K562 (cell line): ENCODE measurements at regions not wholly inside any gene's neighbourhood (a gene's known extent, or its start where the extent isn't known, plus 50 kb on each side); places are given as distances from the start of the nearest gene placed in this dataset.

ENCODE experiments used
- ATAC-seq: fragments of 200-7000 bp; cut with Tn5 transposase; 3 replicates; pipeline ENCODE4 v1.9.1; 2020; ENCODE audit warnings: moderate library complexity
- BruUV-seq: library from RNA; stranded (reverse); fragments of 400-500 nt; replicated peaks from 2 replicates; lab custom pipeline; 2021; lab: Mats Ljungman, UMichigan
- CTCF ChIA-PET: fragments of 300-600 bp; formaldehyde crosslinking; extraction: SDS; loops from one replicate; lab custom pipeline; 2021; ENCODE audit warnings: low intra/inter-chr PET ratio; lab: Yijun Ruan, JAX
- POLR2A ChIA-PET: fragments of 300-600, 350-650 bp; sonication (Branson Sonifier 250); formaldehyde crosslinking; extraction: SDS; loops from one replicate; lab custom pipeline; 2021; ENCODE audit warnings: antibody characterized with exemption, inconsistent platforms; lab: Yijun Ruan, JAX
- DNase-seq, 4 experiments: peaks; one replicate each; pipeline versions ENCODE4 v3.0.0 to v3.0.0-alpha.2; 2011 to 2018; ENCODE audit warnings: low spot score in 3 of 4, mixed read lengths in 3 of 4; ENCODE audit errors: extremely low read depth in 1 of 4
- FAIRE-seq: peaks from 2 replicates; lab custom pipeline; 2011; peaks lifted over from hg19 to GRCh38; lab: Jason Lieb, UNC
- H2AFZ ChIP-seq: 2 replicates; pipeline ENCODE4 v1.6.0; 2011; ENCODE audit warnings: low read depth, low read length, control low read depth, inconsistent platforms
- H3K27ac ChIP-seq: fragments of 200-600 bp; 3 replicates; pipeline ENCODE4 v1.8.0; 2011; ENCODE audit warnings: low read depth, mild to moderate bottlenecking, control low read depth, inconsistent platforms, low read length, moderate library complexity, mixed read lengths; ENCODE audit errors: extremely low read depth
- H3K27me3 ChIP-seq, 2 experiments: fragments of 300-600 bp in 1 of 2; 2 replicates in 1 of 2; 3 replicates in 1 of 2; pipeline versions ENCODE4 v1.6.0 to v1.8.0; 2011; ENCODE audit warnings: inconsistent platforms in 2 of 2, low read length in 2 of 2, mild to moderate bottlenecking in 1 of 2, mixed read lengths in 1 of 2, moderate library complexity in 1 of 2; ENCODE audit not compliant: control insufficient read depth in 2 of 2, insufficient read depth in 2 of 2
- H3K36me3 ChIP-seq: fragments of 300-600 bp; 3 replicates; pipeline ENCODE4 v1.8.0; 2011; ENCODE audit warnings: mild to moderate bottlenecking, low read length, inconsistent platforms; ENCODE audit not compliant: control insufficient read depth, insufficient read depth
- H3K4me1 ChIP-seq, 2 experiments: fragments of 200-600 bp in 1 of 2; replicated peaks in 1 of 2; 2 replicates in 1 of 2; 3 replicates in 1 of 2; pipeline versions ENCODE4 v1.5.1 to v1.8.0; 2011; ENCODE audit warnings: inconsistent platforms in 2 of 2, low read length in 2 of 2, mild to moderate bottlenecking in 1 of 2, mixed read lengths in 1 of 2, moderate library complexity in 1 of 2; ENCODE audit not compliant: control insufficient read depth in 2 of 2, insufficient read depth in 2 of 2
- H3K4me2 ChIP-seq: 2 replicates; pipeline ENCODE4 v1.6.1; 2011; ENCODE audit warnings: low read length, control low read depth, inconsistent platforms, mixed read lengths; ENCODE audit not compliant: insufficient read depth
- H3K4me3 ChIP-seq: fragments of 200-600 bp; sonication (generic), shearing (Covaris generic); 2 replicates; pipeline ENCODE4 v1.5.1; 2016; ENCODE audit warnings: control low read depth, inconsistent platforms
- H3K79me2 ChIP-seq: fragments of 200-600 bp; 3 replicates; pipeline ENCODE4 v1.8.0; 2011; ENCODE audit warnings: low read length, inconsistent platforms; ENCODE audit not compliant: control insufficient read depth, insufficient read depth
- H3K9ac ChIP-seq, 2 experiments: 2 replicates each; pipeline versions ENCODE4 v1.6.0 to v1.6.1; 2011; ENCODE audit warnings: low read depth in 2 of 2, low read length in 2 of 2, control low read depth in 1 of 2, inconsistent platforms in 1 of 2, mild to moderate bottlenecking in 1 of 2, mixed read lengths in 1 of 2; ENCODE audit not compliant: insufficient read depth in 1 of 2
- H3K9me1 ChIP-seq: one replicate; pipeline ENCODE4 v1.6.0; 2011; ENCODE audit warnings: inconsistent platforms, mild to moderate bottlenecking, low read length, moderate library complexity; ENCODE audit not compliant: control insufficient read depth, insufficient read depth
- H3K9me3 ChIP-seq: replicated peaks from 2 replicates; pipeline ENCODE4 v1.5.1; 2011; ENCODE audit warnings: low read depth, low read length, inconsistent platforms; ENCODE audit not compliant: control insufficient read depth, insufficient read depth
- H4K20me1 ChIP-seq: replicated peaks from 2 replicates; pipeline ENCODE4 v1.6.1; 2011; ENCODE audit warnings: low read length, inconsistent platforms, mixed read lengths; ENCODE audit not compliant: control insufficient read depth, insufficient read depth
- PRPF4 ChIP-seq: fragments of 200-400 bp; formaldehyde crosslinking; IDR thresholded peaks from one replicate; pipeline ENCODE4 v1.6.1; 2017; ENCODE audit warnings: low read length, low read depth, mild to moderate bottlenecking; ENCODE audit not compliant: insufficient read depth, poor library complexity, severe bottlenecking
- ZBTB17 ChIP-seq: fragments of 450-650 bp; formaldehyde crosslinking; IDR thresholded peaks from 2 replicates; pipeline ENCODE4 v1.4.0; 2020; ENCODE audit warnings: mild to moderate bottlenecking
- ZNF507 ChIP-seq: conservative IDR thresholded peaks from 2 replicates; pipeline ENCODE4 v1.6.1; 2017; ENCODE audit warnings: missing genetic modification characterization, missing compliant biosample characterization
- WGBS: fragments of 100-300 bp; shearing (Covaris generic); methylation state at CpG from one replicate; pipeline ENCODE4 v1.1.6; 2016; ENCODE audit warnings: low coverage, mixed read lengths; ENCODE audit not compliant: insufficient coverage; ENCODE audit errors: missing lambda C conversion rate; 5-methylcytosine and 5-hydroxymethylcytosine counted together
- in situ Hi-C: fragments of 300-500 bp; cut with MboI; formaldehyde crosslinking; loops from 4 replicates; pipeline ENCODE4 v1.15.0; 2018; ENCODE audit warnings: inconsistent platforms, mixed read lengths
- intact Hi-C: fragments of 100-400 bp; cut with micrococcal nuclease; formaldehyde crosslinking; loops from 2 replicates; pipeline ENCODE4 v1.14.2; 2022
- TF ChIP-seq, protein P1 (sequence below): fragments of 450-650 bp; IDR thresholded peaks from 2 replicates; pipeline ENCODE4 v1.6.1; 2016; ENCODE audit warnings: mild to moderate bottlenecking, moderate library complexity

- no peak overlapping the region for H3K27ac ChIP-seq
- CTCF ChIA-PET = no interaction called here
- H3K79me2 ChIP-seq = no peaks in the 10 kb centered on the region
- no peaks in the 10 kb centered on the region for H3K27me3 ChIP-seq
- BruUV-seq = no TSS peak
- no peaks in the 10 kb centered on the region for H3K9me1 ChIP-seq
- H3K9ac ChIP-seq = no peak overlapping the region
- H3K4me2 ChIP-seq = no peak overlapping the region
- ATAC-seq (no peak), DNase-seq (no peak), FAIRE-seq (no peak)
- no peaks in the 10 kb centered on the region for H3K9me3 ChIP-seq
- intact Hi-C loops = no loop called here
- no peak overlapping the region for H2AFZ ChIP-seq
- H4K20me1 ChIP-seq = no peaks in the 10 kb centered on the region
- POLR2A ChIA-PET = no interaction called here
- WGBS = 5% methylated on average over 2 of the region's 2 CpGs
- in situ Hi-C loops = no loop called here
- no peaks in the 10 kb centered on the region for H3K4me1 ChIP-seq
- no peaks in the 10 kb centered on the region for H3K36me3 ChIP-seq
- H3K4me3 ChIP-seq = no peak overlapping the region
- TF ChIP-seq ZNF507 (no peak), ZBTB17 (CRISPR knock-in tag) (no peak), PRPF4 (no peak)
- TF ChIP-seq, protein P1, sequence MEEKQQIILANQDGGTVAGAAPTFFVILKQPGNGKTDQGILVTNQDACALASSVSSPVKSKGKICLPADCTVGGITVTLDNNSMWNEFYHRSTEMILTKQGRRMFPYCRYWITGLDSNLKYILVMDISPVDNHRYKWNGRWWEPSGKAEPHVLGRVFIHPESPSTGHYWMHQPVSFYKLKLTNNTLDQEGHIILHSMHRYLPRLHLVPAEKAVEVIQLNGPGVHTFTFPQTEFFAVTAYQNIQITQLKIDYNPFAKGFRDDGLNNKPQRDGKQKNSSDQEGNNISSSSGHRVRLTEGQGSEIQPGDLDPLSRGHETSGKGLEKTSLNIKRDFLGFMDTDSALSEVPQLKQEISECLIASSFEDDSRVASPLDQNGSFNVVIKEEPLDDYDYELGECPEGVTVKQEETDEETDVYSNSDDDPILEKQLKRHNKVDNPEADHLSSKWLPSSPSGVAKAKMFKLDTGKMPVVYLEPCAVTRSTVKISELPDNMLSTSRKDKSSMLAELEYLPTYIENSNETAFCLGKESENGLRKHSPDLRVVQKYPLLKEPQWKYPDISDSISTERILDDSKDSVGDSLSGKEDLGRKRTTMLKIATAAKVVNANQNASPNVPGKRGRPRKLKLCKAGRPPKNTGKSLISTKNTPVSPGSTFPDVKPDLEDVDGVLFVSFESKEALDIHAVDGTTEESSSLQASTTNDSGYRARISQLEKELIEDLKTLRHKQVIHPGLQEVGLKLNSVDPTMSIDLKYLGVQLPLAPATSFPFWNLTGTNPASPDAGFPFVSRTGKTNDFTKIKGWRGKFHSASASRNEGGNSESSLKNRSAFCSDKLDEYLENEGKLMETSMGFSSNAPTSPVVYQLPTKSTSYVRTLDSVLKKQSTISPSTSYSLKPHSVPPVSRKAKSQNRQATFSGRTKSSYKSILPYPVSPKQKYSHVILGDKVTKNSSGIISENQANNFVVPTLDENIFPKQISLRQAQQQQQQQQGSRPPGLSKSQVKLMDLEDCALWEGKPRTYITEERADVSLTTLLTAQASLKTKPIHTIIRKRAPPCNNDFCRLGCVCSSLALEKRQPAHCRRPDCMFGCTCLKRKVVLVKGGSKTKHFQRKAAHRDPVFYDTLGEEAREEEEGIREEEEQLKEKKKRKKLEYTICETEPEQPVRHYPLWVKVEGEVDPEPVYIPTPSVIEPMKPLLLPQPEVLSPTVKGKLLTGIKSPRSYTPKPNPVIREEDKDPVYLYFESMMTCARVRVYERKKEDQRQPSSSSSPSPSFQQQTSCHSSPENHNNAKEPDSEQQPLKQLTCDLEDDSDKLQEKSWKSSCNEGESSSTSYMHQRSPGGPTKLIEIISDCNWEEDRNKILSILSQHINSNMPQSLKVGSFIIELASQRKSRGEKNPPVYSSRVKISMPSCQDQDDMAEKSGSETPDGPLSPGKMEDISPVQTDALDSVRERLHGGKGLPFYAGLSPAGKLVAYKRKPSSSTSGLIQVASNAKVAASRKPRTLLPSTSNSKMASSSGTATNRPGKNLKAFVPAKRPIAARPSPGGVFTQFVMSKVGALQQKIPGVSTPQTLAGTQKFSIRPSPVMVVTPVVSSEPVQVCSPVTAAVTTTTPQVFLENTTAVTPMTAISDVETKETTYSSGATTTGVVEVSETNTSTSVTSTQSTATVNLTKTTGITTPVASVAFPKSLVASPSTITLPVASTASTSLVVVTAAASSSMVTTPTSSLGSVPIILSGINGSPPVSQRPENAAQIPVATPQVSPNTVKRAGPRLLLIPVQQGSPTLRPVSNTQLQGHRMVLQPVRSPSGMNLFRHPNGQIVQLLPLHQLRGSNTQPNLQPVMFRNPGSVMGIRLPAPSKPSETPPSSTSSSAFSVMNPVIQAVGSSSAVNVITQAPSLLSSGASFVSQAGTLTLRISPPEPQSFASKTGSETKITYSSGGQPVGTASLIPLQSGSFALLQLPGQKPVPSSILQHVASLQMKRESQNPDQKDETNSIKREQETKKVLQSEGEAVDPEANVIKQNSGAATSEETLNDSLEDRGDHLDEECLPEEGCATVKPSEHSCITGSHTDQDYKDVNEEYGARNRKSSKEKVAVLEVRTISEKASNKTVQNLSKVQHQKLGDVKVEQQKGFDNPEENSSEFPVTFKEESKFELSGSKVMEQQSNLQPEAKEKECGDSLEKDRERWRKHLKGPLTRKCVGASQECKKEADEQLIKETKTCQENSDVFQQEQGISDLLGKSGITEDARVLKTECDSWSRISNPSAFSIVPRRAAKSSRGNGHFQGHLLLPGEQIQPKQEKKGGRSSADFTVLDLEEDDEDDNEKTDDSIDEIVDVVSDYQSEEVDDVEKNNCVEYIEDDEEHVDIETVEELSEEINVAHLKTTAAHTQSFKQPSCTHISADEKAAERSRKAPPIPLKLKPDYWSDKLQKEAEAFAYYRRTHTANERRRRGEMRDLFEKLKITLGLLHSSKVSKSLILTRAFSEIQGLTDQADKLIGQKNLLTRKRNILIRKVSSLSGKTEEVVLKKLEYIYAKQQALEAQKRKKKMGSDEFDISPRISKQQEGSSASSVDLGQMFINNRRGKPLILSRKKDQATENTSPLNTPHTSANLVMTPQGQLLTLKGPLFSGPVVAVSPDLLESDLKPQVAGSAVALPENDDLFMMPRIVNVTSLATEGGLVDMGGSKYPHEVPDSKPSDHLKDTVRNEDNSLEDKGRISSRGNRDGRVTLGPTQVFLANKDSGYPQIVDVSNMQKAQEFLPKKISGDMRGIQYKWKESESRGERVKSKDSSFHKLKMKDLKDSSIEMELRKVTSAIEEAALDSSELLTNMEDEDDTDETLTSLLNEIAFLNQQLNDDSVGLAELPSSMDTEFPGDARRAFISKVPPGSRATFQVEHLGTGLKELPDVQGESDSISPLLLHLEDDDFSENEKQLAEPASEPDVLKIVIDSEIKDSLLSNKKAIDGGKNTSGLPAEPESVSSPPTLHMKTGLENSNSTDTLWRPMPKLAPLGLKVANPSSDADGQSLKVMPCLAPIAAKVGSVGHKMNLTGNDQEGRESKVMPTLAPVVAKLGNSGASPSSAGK = no peak
Measured at GRCh38 chr1:98472878-98473277, 188.6 kb upstream of the SNX7 start.
